A549 (cell line): ENCODE measurements at regions not wholly inside any gene's neighbourhood (a gene's known extent, or its start where the extent isn't known, plus 50 kb on each side); places are given as distances from the start of the nearest gene placed in this dataset.

Experiments
- ATAC-seq, 2 experiments: fragments of 200-7000 bp in 1 of 2; fragments of >200 bp in 1 of 2; cut with Nextera tagmentation in 1 of 2; cut with Tn5 transposase in 1 of 2; 3 replicates each; pipeline versions ENCODE4 v1.8.0 to v1.9.1; 2018 to 2020; ENCODE audit warnings: mild to moderate bottlenecking in 1 of 2, moderate library complexity in 1 of 2
- CTCF ChIA-PET: fragments of 300-600 bp; sonication (Branson Sonifier 250); formaldehyde crosslinking; extraction: SDS; loops from one replicate; lab custom pipeline; 2021; ENCODE audit warnings: antibody characterized with exemption, inconsistent platforms; lab: Yijun Ruan, JAX
- POLR2A ChIA-PET: fragments of 350-600 bp; formaldehyde crosslinking; extraction: SDS; loops from one replicate; lab custom pipeline; 2021; ENCODE audit warnings: antibody characterized with exemption, inconsistent platforms; lab: Yijun Ruan, JAX
- DNase-seq, 2 experiments: peaks; one replicate each; pipeline versions ENCODE4 v3.0.0 to v3.0.0-alpha.2; 2011 to 2016; ENCODE audit warnings: low read depth in 1 of 2, low spot score in 1 of 2
- FAIRE-seq: peaks from 2 replicates; lab custom pipeline; 2011; peaks lifted over from hg19 to GRCh38; lab: Jason Lieb, UNC
- H3K27ac ChIP-seq, 2 experiments: fragments of >200 bp; sonication (Bioruptor Twin); formaldehyde crosslinking; 3 replicates each; pipeline ENCODE4 v1.5.1; 2016 to 2017
- H3K4me1 ChIP-seq: fragments of >200 bp; sonication (Bioruptor Twin); formaldehyde crosslinking; 3 replicates; pipeline ENCODE4 v1.6.1; 2016
- H3K4me2 ChIP-seq: fragments of >200 bp; sonication (Bioruptor Twin); formaldehyde crosslinking; 3 replicates; pipeline ENCODE4 v1.6.1; 2016
- H3K4me3 ChIP-seq: fragments of >200 bp; sonication (Bioruptor Twin); formaldehyde crosslinking; 3 replicates; pipeline ENCODE4 v1.5.1; 2016
- H3K9me3 ChIP-seq: fragments of >200 bp; sonication (Bioruptor Twin); formaldehyde crosslinking; 3 replicates; pipeline ENCODE4 v1.6.1; 2016
- BHLHE40 ChIP-seq: IDR thresholded peaks from 2 replicates; pipeline ENCODE4 v1.6.1; 2012; ENCODE audit warnings: low read depth, low read length, inconsistent platforms
- CBX2 ChIP-seq: fragments of 200-600 bp; sonication (generic); IDR thresholded peaks from 2 replicates; pipeline ENCODE4 v1.6.1; 2016; ENCODE audit warnings: low read depth, mild to moderate bottlenecking, borderline replicate concordance
- CEBPB ChIP-seq, 2 experiments: fragments of >200 bp in 1 of 2; sonication (Bioruptor Twin) in 1 of 2; formaldehyde crosslinking in 1 of 2; IDR thresholded peaks; 2 replicates each; pipeline ENCODE4 v1.6.1; 2012 to 2016
- CHD2 ChIP-seq: fragments of 150-350 bp; IDR thresholded peaks from 2 replicates; pipeline ENCODE4 v1.6.1; 2014; ENCODE audit warnings: low read length; ENCODE audit not compliant: partially characterized antibody
- CHD4 ChIP-seq: fragments of 200-600 bp; sonication (generic); IDR thresholded peaks from 2 replicates; pipeline ENCODE4 v1.6.1; 2016; ENCODE audit warnings: antibody characterized with exemption, mild to moderate bottlenecking, borderline replicate concordance
- EHF ChIP-seq: fragments of 250-450 bp; sonication (Bioruptor Pico); IDR thresholded peaks from 2 replicates; pipeline ENCODE4 v1.5.0; 2020; ENCODE audit warnings: mild to moderate bottlenecking
- EHMT2 ChIP-seq: fragments of 200-600 bp; sonication (generic); IDR thresholded peaks from 2 replicates; pipeline ENCODE4 v1.6.1; 2016; ENCODE audit warnings: antibody characterized with exemption, low read depth, mild to moderate bottlenecking, moderate library complexity
- FOSB ChIP-seq: fragments of 250-450 bp; sonication (Bioruptor Pico); IDR thresholded peaks from 2 replicates; pipeline ENCODE4 v1.5.0; 2020; ENCODE audit warnings: mild to moderate bottlenecking, moderate library complexity
- GATA3 ChIP-seq: IDR thresholded peaks from 2 replicates; pipeline ENCODE4 v1.6.1; 2012; ENCODE audit warnings: borderline replicate concordance
- HOXA7 ChIP-seq: fragments of 250-450 bp; sonication (Bioruptor Pico); IDR thresholded peaks from 2 replicates; pipeline ENCODE4 v1.5.0; 2020; ENCODE audit warnings: mild to moderate bottlenecking, moderate library complexity
- HOXB13 ChIP-seq: fragments of 250-450 bp; sonication (Bioruptor Pico); IDR thresholded peaks from 2 replicates; pipeline ENCODE4 v1.5.0; 2020; ENCODE audit warnings: low read depth, mild to moderate bottlenecking, moderate library complexity
- JUNB ChIP-seq: fragments of >200 bp; sonication (Bioruptor Twin); formaldehyde crosslinking; IDR thresholded peaks from 2 replicates; pipeline ENCODE4 v1.6.1; 2016
- KDM1A ChIP-seq: fragments of 200-600 bp; sonication (generic); IDR thresholded peaks from 2 replicates; pipeline ENCODE4 v1.6.1; 2016; ENCODE audit warnings: low read depth, mild to moderate bottlenecking
- MAFK ChIP-seq: fragments of 450-650 bp; IDR thresholded peaks from 2 replicates; pipeline ENCODE4 v1.6.1; 2014; ENCODE audit not compliant: partially characterized antibody
- MYC ChIP-seq: IDR thresholded peaks from 2 replicates; pipeline ENCODE4 v1.6.1; 2012; ENCODE audit warnings: mild to moderate bottlenecking, inconsistent platforms, low read length, improper control_type of control experiment, borderline replicate concordance
- PHF8 ChIP-seq: fragments of 200-600 bp; sonication (generic); IDR thresholded peaks from 2 replicates; pipeline ENCODE4 v1.6.1; 2016; ENCODE audit warnings: low read depth, mild to moderate bottlenecking, antibody characterized with exemption, moderate library complexity, borderline replicate concordance
- RARB ChIP-seq: fragments of 250-450 bp; sonication (Bioruptor Pico); IDR thresholded peaks from 2 replicates; pipeline ENCODE4 v1.8.0; 2021; ENCODE audit warnings: mild to moderate bottlenecking, moderate library complexity
- RCOR1 ChIP-seq: fragments of 150-350 bp; IDR thresholded peaks from 2 replicates; pipeline ENCODE4 v1.6.1; 2014; ENCODE audit warnings: antibody characterized with exemption, low read length, low read depth
- RFX5 ChIP-seq: fragments of 450-650 bp; IDR thresholded peaks from 2 replicates; pipeline ENCODE4 v1.7.1; 2014; ENCODE audit warnings: antibody characterized with exemption, mild to moderate bottlenecking, moderate library complexity
- RNF2 ChIP-seq: fragments of 200-600 bp; sonication (generic); IDR thresholded peaks from 2 replicates; pipeline ENCODE4 v1.6.1; 2016; ENCODE audit warnings: low read depth, mild to moderate bottlenecking, antibody characterized with exemption, moderate library complexity, borderline replicate concordance
- SREBF2 ChIP-seq: fragments of 450-650 bp; IDR thresholded peaks from 2 replicates; pipeline ENCODE4 v1.6.1; 2014; ENCODE audit warnings: mild to moderate bottlenecking, moderate library complexity
- ZFP36 ChIP-seq: fragments of 450-650 bp; IDR thresholded peaks from 2 replicates; pipeline ENCODE4 v1.6.1; 2014; ENCODE audit warnings: borderline replicate concordance; ENCODE audit not compliant: partially characterized antibody
- ZNF302 ChIP-seq: fragments of 250-450 bp; sonication (Bioruptor Pico); IDR thresholded peaks from 2 replicates; pipeline ENCODE4 v1.9.0; 2021; ENCODE audit warnings: inconsistent platforms, mild to moderate bottlenecking, moderate library complexity
- whole genome bisulfite sequencing: methylation state at CpG from one replicate; pipeline ENCODE4 v1.1.6; 2017; ENCODE audit errors: missing lambda C conversion rate; 5-methylcytosine and 5-hydroxymethylcytosine counted together
- TF ChIP-seq, protein P1 (sequence below): fragments of >200 bp; sonication (Bioruptor Twin); formaldehyde crosslinking; IDR thresholded peaks from 3 replicates; pipeline ENCODE4 v1.6.1; 2016
- TF ChIP-seq, protein P2 (sequence below): IDR thresholded peaks from 2 replicates; pipeline ENCODE4 v1.6.1; 2012
- TF ChIP-seq, protein P3 (sequence below): IDR thresholded peaks from 2 replicates; pipeline ENCODE4 v1.6.1; 2012
- TF ChIP-seq, protein P4 (sequence below): fragments of 250-450 bp; sonication (Bioruptor Pico); IDR thresholded peaks from 2 replicates; pipeline ENCODE4 v1.5.0; 2021; ENCODE audit warnings: mild to moderate bottlenecking, moderate library complexity, borderline replicate concordance
- TF ChIP-seq, protein P5 (sequence below): fragments of 150-350 bp; IDR thresholded peaks from 2 replicates; pipeline ENCODE4 v1.6.1; 2014; ENCODE audit warnings: low read depth, mild to moderate bottlenecking, low read length
- TF ChIP-seq, protein P6 (sequence below): IDR thresholded peaks from 2 replicates; pipeline ENCODE4 v1.6.1; 2012; ENCODE audit warnings: low read depth, borderline replicate concordance

DNA sequence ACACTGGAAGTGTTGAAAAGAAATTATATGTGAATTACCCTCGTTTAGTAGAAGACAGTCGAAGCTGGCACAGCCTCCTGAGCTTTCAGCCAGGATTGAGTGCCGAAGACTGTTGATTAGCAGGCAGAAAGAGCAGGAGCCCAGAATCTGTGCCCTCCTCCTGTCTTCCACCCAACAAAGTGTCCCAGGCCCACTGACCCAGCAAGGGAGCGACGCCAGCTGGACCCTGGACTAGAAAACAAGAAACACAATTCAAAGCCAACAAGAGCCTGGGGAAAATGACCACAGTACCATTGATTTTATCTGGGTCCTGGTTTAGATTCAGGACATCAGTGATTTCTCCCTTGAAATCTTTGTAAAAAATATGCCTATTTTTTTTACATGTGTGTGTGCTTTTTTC lies 120.7 kb downstream of the RXFP2 start:
- FAIRE-seq, result no peak
- ChIA-PET POLR2A (no interaction called here), CTCF (no interaction called here)
- TF ChIP-seq CBX2 (no peak), MAFK (no peak), SREBF2 (no peak), EHMT2 (no peak), HOXA7 (CRISPR knock-in tag) (no peak), FOSB (CRISPR knock-in tag) (no peak), ZNF302 (no peak), CHD4 (no peak), RCOR1 (no peak), KDM1A (no peak), RFX5 (no peak), MYC (no peak), RNF2 (no peak)
- TF ChIP-seq, protein P1, sequence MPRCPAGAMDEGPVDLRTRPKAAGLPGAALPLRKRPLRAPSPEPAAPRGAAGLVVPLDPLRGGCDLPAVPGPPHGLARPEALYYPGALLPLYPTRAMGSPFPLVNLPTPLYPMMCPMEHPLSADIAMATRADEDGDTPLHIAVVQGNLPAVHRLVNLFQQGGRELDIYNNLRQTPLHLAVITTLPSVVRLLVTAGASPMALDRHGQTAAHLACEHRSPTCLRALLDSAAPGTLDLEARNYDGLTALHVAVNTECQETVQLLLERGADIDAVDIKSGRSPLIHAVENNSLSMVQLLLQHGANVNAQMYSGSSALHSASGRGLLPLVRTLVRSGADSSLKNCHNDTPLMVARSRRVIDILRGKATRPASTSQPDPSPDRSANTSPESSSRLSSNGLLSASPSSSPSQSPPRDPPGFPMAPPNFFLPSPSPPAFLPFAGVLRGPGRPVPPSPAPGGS, result no peak
- TF ChIP-seq, protein P2, sequence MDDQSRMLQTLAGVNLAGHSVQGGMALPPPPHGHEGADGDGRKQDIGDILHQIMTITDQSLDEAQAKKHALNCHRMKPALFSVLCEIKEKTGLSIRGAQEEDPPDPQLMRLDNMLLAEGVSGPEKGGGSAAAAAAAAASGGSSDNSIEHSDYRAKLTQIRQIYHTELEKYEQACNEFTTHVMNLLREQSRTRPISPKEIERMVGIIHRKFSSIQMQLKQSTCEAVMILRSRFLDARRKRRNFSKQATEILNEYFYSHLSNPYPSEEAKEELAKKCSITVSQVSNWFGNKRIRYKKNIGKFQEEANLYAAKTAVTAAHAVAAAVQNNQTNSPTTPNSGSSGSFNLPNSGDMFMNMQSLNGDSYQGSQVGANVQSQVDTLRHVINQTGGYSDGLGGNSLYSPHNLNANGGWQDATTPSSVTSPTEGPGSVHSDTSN, result no peak
- TF ChIP-seq, protein P3, sequence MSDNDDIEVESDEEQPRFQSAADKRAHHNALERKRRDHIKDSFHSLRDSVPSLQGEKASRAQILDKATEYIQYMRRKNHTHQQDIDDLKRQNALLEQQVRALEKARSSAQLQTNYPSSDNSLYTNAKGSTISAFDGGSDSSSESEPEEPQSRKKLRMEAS, result no peak
- 37% methylated on average over 5 of the region's 5 CpGs for WGBS
- Histone ChIP-seq H3K4me3 (no peak overlapping the region), H3K9me3 (no peaks in the 10 kb centered on the region), H3K27ac (no peak overlapping the region), H3K4me2 (no peak overlapping the region), H3K4me1 (no peaks in the 10 kb centered on the region)
- ATAC-seq, result no peak
- DNase-seq, result no peak

DNA sequence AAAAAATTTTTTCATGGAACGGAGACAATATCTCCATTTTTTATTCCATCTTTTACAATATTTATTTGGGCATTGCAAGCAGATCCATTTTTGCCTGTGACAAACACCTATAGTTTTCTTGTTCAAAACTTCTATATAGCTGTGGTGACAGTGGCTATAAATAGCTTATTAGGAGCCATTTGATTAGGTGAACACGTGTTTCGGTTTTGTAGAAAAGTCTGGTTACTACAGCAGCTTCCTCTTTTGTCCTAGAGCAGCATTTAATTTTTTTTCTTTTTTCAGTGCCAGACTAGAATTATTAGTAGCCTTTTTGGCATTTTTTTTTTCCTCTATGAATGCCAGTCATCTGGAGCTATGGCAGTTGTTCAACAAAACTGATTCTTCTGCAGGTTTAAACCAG lies 123.5 kb downstream of the RXFP2 start:
- DNase-seq (no peak), ATAC-seq (no peak), FAIRE-seq (no peak)
- no peaks in the 10 kb centered on the region for H3K4me1 ChIP-seq
- ChIA-PET CTCF (interaction anchor here (1.3 kb wide), 1 partner anchor 13 kb away, joined by 3 read pairs; no protein-coding TSS in a partner anchor), POLR2A (no interaction called here)
- H3K27ac ChIP-seq, result no peak overlapping the region
- H3K4me2 ChIP-seq, result no peak overlapping the region
- TF ChIP-seq HOXA7 (CRISPR knock-in tag) (no peak), KDM1A (no peak), EHMT2 (no peak), BHLHE40 (no peak), PHF8 (no peak), HOXB13 (CRISPR knock-in tag) (no peak), GATA3 (no peak), CBX2 (no peak), RARB (no peak), CHD2 (no peak), ZFP36 (no peak), CEBPB (IDR thresholded peaks at IDR 0.05) (no peak), EHF (CRISPR knock-in tag) (no peak), JUNB (no peak)
- TF ChIP-seq, protein P4, sequence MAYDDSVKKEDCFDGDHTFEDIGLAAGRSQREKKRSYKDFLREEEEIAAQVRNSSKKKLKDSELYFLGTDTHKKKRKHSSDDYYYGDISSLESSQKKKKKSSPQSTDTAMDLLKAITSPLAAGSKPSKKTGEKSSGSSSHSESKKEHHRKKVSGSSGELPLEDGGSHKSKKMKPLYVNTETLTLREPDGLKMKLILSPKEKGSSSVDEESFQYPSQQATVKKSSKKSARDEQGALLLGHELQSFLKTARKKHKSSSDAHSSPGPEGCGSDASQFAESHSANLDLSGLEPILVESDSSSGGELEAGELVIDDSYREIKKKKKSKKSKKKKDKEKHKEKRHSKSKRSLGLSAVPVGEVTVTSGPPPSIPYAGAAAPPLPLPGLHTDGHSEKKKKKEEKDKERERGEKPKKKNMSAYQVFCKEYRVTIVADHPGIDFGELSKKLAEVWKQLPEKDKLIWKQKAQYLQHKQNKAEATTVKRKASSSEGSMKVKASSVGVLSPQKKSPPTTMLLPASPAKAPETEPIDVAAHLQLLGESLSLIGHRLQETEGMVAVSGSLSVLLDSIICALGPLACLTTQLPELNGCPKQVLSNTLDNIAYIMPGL (CRISPR knock-in tag), result no peak
- TF ChIP-seq, protein P5, sequence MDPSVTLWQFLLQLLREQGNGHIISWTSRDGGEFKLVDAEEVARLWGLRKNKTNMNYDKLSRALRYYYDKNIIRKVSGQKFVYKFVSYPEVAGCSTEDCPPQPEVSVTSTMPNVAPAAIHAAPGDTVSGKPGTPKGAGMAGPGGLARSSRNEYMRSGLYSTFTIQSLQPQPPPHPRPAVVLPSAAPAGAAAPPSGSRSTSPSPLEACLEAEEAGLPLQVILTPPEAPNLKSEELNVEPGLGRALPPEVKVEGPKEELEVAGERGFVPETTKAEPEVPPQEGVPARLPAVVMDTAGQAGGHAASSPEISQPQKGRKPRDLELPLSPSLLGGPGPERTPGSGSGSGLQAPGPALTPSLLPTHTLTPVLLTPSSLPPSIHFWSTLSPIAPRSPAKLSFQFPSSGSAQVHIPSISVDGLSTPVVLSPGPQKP, result no peak
- TF ChIP-seq, protein P6, sequence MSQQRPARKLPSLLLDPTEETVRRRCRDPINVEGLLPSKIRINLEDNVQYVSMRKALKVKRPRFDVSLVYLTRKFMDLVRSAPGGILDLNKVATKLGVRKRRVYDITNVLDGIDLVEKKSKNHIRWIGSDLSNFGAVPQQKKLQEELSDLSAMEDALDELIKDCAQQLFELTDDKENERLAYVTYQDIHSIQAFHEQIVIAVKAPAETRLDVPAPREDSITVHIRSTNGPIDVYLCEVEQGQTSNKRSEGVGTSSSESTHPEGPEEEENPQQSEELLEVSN, result no peak
- H3K4me3 ChIP-seq, result no peak overlapping the region
- WGBS, result 36% methylated on average over 3 of the region's 3 CpGs
- no peaks in the 10 kb centered on the region for H3K9me3 ChIP-seq
